ENCODE measurements at regions not wholly inside any gene's neighbourhood (a gene's known extent, or its start where the extent isn't known, plus 50 kb on each side); places are given as distances from the start of the nearest gene placed in this dataset.
"Not testable (repeated sequence)": the region's sequence is repeated elsewhere in the genome, so short reads cannot be mapped to it uniquely, and the experiment has no call there.

DNA sequence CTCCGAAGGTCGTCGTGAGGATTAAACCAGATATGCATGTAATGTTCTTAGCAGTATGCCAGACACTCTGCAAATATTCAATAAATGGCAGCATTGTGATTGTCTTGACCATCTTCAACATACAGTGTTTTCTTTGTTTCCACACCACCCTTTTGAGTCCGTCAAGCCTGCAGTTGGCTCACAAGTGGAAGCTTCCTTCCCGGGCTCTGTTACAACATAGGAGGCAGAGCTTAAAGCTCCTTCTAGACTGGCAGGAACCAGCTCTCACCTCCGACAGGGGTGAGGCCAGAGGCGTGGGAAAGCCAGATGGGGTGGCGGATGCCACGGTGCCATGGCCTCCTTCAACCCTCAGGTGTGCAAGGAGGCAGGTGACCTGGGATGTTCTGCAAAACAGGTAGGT, 138.3 kb downstream of the FOXL1 start:
- no peak for DNase-seq (ENCODE audit: low spot score)

DNA sequence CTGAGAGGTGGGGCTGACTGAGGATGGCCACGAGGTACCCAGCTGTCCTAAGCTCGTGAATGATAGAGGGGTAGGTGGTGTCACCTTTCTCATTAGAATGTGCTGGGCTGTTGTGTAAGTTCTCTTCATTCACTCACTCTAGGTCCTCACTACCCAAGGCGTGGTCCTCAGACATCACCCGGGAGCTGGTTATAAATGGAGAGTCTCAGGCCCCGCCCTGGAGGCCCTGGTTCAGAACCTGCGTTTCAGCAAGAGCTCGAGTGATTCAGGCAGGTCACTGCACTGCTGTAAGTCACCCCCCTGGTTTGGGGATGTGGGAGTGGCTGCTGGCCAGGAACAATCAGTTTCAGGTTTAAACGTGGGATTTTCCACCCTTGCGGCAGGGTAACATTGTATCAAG, 139.8 kb downstream of the FOXL1 start:
- no peak for DNase-seq (ENCODE audit: low spot score)

DNA sequence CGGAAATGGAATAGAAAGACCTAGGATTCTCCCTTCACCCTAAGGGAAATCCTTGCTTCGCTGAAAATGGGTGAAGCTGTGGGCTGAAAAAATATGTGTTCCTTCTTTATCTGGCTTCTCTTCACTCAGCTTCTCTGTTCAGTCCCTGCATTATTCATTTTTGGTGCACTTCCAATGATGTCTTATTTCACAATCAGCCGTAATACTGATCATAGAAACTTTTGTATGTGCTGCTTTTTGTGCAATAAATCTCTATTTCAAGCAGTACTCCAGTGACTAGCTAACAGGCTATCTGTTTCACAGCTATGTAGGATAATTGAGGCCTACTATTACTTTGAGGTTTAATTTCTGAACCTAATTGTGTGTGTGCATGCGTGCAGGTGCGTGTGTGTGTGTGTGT, 144.6 kb downstream of the FOXL1 start:
- no peak for DNase-seq (ENCODE audit: low spot score)

DNA sequence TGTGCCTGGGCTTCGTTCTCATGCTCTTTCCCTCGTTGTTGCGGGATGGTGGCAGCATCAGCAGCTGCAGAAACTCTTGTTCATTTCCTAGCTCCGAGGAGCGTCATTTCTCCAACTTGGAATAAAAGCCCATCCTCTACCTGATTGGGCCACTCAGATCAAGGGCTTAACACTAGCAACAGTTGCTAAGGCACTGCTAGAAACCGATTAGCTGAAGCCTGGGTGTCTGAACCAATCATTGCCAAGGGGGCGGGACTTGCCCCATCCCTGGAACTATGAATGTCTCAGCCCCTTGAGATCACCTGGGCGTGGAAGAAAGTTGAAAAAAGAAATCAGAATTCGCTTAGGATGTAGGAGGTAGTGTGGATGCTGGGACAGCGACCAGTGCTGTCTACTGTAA, 145.3 kb downstream of the FOXL1 start:
- no peak for DNase-seq (ENCODE audit: low spot score)

DNA sequence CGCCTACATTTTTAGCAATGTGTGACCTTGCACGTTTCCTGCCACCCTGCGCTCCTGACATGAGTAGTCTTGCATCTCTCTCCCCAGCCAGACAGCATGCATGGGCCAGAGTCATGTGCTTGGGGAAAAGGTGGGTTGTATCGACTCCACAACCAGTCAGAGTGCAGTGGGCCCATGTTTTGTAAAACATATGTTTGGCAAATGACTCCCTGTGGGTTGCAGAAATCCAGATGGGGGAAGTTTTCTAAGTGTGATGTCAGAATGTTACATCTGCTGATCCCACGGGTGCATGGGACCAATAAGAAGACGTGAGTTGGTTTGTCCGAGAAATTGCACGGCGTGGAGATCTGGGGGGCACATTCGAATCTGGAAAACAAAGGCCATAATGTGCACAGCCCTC, 147.1 kb downstream of the FOXL1 start:
- DNase-seq (ENCODE audit: low spot score) = no peak

DNA sequence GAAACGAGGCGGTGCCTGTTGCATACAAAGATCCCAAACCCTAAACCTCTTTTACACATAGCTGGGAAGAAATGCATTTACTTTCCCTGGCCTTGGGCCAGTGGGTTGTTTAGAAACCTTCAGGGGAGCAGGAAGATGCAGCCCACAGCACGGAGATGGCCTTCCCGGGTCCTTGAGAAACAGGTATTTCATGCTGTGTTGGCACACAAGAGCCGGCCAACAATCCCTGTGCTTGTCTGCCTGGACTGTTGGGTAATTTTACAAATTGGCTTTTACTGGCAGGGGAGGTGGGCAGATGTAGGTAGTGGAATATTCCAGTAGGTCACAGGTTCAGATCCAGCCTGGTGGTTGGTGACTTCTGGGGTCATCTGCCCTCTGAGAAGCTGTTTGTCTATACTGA, 148.0 kb downstream of the FOXL1 start:
- DNase-seq (ENCODE audit: low spot score) = no peak

DNA sequence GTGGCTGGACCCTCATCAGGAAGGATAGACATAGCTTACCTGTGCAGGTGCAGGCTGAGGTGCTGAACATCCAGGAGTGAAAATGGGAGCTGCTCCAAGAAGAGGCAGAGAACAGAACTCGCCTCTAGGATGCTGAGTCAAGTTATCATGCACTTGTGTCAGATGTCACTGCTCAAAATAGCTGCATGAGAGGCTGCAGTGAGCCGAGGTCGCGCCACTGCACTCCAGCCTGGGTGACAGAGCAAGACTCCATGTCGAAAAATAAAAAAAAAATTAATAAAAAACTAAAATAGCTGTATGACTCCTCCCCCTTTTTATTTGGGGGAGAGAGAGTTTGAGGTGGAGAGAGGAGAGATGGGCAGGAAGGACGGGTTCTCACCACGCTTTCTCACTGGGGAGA, 148.8 kb downstream of the FOXL1 start:
- no peak for DNase-seq (ENCODE audit: low spot score)

DNA sequence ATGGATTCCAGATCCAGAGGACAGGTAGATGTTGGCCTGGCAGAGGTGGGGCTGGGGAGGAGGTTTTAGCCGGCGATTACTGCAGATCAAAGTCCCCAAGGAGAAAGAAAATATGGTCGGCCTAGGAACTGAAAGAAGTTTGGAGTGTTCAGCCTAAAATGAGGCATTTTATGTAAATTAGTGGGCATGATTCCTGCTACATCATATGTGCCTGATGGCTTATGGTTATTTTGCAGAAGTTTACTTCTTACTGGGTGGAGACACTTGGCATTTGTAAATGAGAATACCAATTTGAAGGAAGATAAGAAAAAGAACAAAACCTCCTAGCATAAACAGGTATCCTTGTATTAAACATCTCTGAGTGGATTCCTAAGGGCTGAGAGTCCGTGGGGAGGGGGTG, 149.3 kb downstream of the FOXL1 start:
- no peak for DNase-seq (ENCODE audit: low spot score)

DNA sequence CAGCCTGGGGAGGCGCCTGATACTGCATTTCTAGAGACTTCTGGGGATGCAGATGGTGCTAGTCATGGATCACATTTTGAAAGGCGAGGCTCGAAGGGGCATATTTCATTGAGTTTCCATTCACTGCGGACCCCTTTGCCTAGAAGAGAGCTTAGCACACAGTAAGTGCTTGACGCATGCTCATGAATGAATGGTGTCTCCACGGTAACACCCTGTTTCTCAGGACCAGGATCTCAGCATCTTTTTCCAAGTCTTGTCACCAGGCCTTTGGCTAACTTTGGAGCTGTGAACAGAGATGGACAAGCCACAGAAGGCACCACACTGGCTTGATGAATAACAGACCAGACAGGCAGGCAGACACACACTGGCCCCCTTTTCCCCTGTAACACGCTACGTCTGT, 151.3 kb downstream of the FOXL1 start:
- no peak for DNase-seq (ENCODE audit: low spot score)

DNA sequence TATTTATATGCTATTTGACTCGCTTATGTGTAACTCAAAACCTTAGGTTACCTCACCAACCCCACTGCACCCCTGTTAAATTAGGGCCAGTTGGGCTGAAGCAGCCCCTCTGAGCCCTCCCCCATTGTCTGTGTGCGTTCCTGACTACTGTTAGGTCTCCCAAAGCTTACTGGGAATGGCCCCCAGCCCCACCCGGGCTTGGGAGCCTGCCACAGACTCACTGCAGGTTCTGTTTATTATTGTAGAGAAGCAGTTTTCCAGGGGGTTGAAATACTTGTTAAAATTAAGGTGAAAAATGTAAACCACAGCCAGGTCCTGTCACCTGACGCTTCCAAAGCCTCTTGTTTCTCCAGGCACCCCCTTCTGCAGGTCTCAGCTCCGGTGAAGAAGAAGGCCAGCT, 151.7 kb downstream of the FOXL1 start:
- DNase-seq (ENCODE audit: low spot score) = no peak

DNA sequence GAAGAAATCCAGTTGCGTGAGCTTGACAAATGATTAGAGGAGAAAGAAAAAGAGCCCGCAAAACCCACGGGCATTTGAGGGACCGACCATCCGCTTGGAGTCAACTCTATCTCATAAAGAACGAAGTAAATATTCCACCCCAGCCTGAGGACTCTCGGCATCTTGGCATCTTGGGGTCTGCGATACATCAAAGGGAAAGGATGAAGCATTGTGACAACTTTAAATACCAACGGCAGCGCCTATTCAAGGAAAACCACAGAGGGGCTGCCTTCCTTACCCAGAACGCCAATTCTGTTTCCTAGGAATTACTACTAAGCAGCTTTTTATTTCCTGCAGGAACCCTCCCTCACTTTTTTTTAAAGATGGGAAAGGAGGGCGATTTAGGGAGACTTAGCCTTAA, 152.2 kb downstream of the FOXL1 start:
- no peak for DNase-seq (ENCODE audit: low spot score)

DNA sequence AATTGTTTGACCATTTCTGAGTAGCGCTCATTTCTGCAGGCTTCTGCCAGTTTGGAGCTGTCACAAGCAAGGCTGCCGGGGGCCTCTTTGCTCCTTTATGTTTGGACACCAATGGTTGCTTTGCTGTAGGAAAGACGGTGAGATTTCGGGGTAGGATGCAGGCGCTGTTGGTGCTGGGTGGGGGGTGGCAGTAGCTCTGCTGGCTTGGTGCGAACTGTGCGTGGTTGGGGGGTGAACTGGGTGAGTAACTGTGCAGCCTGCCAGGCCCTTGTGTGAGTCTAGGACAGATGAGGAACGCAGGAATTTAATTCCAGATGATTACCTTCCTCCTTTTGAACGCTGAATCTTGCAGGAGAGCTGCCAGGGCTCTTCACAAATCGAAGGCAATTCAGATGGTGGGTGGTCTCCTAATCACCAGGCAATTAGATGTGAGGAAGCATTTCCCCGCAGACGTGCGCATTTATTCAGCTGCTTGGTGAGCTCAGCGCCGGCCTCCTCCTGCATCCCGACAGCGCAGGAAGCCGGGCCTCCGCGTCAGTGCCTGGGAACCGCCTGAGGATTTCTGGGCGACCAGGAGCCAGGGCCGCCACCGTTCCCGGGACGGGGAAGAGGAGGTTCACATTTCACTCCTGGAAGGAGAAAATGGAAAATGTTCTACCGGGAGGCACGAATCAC, 154.4 kb downstream of the FOXL1 start:
- no peak for DNase-seq (ENCODE audit: low spot score)

DNA sequence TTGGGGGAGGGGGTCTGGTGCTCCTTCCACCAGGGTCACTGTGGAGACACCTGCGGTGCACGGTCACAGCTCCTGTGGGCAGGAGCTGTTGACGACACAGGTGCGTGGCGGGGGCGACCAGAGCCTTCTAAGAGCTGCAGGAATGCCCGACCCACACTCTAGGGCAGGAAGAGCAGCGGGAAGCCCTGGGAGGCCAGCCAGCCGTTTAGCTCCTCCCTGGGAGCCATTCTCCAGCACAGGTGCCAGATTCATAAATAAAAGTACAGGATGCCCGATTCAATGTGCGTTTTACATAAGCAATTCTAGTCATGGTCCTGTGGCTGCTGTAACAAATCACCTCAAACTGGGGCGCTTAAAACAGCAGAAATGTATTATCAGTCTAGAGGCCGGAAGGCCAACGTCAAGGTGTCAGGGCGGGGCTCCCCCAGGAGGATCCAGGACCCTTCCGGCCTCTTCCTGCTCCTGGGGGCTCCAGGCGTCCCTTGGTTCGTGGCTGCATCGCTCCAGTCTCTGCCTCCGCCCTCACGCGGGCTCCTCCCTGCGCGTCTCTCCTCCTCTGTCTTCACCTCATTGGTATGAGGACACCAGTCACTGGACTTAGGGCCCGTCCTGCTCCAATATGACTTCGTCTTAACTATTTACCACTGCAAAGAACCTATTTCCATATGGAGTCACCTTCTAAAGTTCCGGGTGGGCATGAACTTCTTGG, 155.4 kb downstream of the FOXL1 start:
- no peak for DNase-seq (ENCODE audit: low spot score)

DNA sequence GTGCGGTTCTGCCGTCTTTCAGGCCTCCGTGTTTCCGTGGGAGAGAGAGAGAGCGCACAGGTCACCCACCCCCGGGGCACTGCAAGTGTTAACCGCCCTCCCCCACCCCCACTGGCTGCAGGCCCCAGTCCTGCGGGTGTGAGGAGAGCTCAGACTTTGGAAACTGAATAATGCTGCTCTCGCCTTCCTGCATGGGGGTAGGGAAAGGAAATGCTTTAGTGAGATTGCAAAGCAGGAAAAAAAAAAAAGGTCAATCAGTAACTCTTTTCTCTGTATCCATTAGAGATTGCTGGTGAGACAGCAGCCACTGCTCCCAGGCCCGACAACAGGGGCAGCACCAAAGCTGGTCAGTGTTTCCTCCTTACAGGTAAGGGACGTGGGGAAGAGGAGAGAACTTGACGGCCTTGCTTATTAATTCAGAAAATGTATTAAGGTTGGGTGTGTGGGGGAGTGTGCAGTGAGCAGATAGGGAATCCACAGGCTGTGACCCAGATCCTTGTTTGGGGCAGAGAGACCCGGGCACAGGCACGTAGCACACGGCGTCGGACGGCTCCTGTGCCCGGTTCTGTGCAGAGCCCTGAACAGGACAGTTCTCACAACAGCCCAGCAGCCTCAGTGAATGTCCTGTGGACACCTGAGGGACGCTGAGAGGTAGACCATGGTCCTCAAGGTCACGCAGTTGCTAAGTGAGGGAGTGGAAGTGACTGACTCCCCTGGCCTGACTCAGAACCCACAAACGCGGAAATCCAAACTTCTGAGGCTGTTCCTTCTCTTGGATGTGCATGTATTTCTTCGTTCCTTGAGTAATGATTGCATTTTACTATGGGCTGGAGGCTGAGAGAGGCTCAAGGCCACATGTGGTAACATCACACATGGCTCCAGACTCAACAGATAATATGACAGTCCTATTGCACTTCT, 156.5 kb downstream of the FOXL1 start:
- no peak for DNase-seq (ENCODE audit: low spot score)

DNA sequence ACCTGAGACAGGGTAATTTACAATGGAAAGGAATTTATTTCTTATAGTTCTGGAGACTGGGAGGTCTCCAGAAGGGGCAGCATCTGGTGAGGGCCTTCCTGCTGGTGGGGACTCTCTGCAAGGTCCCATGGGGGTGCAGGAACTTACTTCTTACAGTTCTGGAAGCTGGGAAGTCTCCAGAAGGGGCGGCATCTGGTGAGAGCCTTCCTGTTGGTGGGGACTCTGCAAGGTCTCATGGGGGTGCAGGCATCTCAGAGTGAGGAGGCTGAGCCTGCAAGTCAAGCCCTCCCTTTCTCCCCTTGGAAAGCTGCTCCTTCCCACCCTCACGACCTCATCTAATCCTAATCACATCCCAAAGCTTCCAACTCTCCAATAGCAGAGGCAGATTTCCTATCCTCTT, 157.4 kb downstream of the FOXL1 start:
- DNase-seq (ENCODE audit: low spot score) = no peak

DNA sequence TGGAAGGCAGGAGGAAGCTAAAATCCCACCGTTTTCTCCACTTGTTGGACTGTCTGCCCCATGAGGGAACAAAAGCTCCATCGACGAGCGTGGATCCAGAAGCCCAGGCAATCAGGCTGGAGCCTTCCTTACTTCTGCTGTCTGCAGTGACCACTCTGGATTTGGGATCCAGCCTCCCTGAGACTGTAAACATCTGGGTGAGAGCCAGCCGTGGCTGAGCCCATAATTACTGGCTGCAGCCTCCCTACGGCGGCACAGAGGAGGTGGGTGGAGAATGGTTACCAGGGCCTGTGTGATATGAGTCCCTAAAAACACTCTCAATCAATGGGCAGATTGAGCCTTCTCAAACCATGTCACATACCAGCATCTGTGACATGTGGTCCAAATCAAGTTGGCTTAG, 158.2 kb downstream of the FOXL1 start:
- DNase-seq (ENCODE audit: low spot score) = no peak

DNA sequence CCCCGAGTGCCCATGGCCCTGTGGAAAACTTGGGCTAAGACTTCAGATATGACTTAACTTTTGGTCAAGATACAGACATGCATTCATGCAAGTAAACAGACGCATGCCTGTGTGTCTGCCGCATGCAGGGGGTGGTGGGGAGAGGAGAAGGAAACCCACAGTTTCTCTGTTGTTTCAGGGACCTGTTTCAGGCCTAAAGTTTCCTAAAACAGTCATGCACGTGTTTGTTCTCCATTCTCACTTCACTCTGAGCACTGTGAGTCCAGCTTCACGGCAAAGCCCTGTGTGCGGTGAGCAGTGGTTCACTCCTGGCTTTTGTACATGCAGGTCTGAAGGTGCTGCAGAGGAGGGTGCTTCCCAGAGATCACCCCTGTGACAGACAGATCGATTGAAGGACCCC, 158.7 kb downstream of the FOXL1 start:
- DNase-seq (ENCODE audit: low spot score) = no peak

DNA sequence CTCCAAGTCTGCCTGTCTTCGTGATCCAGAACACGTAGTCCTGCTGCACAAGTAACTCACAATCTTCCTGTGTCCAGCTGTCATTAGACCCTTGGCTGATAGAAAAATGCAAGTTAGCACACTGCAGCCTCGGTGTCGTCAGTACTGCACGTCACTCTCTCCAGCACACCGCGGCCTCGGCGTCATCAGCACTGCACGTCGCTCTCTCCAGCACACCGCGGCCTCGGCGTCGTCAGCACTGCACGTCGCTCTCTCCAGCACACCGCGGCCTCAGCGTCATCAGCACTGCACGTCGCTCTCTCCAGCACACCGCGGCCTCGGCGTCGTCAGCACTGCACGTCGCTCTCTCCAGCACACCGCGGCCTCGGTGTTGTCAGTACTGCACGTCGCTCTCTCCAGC, 160.0 kb downstream of the FOXL1 start:
- DNase-seq (ENCODE audit: low spot score) = not testable (repeated sequence)

DNA sequence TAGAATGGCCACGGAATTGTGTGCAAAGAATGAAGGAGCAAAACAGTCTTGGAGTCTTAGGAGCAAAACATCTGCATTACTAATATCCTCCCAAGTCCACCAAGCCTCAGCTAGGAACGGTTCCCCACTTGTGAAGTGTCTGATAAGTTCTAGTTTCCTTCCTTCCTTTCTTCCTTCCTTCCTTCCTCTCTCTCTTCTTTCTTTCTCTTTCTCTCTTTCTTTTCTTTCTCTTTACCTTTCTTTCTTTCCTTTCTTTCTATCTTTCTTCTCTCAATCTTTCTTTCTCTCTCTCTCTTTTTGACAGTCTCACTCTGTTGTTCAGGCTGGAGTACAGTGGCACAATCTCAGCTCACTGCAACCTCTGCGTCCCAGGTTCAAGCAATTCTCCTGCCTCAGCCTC, 160.8 kb downstream of the FOXL1 start:
- no peak for DNase-seq (ENCODE audit: low spot score)

DNA sequence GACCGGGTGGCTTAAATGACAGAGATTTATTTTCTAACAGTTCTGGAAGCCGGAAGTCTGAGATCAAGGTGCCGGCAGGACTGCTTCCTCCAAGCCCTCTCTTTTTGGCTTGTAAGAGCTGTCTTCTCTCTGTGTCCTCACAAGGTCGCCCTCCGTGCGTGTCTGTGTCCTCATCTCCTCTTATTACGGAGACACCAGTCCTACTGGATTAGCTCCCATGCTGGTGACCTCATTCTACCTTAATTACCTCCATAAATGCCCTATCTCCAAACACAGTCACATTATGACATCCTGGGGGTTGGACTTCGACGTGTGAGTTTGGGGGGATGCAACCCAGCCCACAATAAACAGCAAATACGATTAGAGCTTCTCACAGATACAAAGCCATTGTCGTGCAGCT, 161.5 kb downstream of the FOXL1 start:
- no peak for DNase-seq (ENCODE audit: low spot score)

DNA sequence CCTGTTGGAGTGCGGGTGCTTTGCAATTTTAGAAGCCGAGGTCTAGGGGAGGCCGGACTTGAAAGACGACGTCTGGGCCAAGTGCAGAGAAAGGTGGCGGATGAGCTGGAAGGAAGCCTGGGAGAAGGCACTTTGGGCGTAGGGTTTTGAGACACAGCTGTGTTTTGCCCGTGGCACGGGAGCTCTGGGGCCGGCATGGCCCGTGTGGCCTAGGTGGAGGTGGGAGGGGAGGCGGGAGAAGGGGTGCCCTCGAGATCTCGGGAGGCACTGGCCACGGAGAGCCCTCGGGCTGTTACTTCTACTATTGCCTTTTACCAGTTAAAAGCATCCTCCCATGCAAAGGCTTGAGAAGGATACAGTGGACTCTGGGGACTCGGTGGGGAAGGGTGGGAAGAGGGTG, 161.9 kb downstream of the FOXL1 start:
- DNase-seq (ENCODE audit: low spot score) = no peak

DNA sequence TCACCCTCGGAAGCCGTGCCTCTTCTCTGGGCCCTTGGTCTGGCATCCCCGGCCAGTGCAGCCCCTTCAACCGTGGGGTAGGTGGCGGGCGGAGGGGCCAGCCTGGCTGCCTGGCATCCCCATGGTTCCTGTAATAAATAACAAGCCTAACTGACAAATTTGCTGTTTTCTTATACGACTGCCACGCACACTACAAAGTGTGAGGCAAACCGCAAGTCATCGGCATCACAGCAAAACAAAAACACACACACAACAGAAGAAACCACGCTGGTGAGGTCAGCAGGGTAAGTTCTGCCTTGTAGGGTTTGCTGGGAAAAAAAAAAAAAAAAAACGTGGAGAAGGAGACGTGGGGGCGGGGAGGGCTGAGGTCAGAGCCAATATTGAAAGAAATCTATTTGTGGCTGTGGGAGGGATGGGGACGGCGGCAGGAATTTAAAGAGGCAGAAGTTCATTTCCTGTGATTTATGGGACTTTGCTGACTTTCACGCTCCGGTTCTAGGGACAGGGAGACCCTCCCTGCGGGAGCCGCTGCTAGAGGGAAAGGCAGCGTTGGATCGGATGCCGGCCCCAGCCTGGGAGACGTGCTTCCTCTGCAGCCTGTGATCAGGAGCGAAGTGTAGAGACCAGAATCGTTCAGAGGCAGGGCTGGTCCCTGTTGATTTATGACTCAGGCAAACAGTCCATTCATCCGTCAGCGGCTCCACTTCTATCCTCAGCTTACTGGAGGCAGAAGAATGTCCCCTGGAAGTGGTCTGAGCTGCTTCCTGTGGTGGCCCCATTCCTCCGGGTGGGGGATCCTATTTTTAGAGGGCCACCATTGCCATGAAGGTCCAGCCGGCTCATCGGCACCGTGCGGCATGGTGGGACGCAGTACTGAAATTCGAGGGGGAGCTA, 162.8 kb downstream of the FOXL1 start:
- DNase-seq (ENCODE audit: low spot score) = no peak

Data from RKO (cell line).